HCT116 (cell line): ENCODE measurements at regions not wholly inside any gene's neighbourhood (a gene's known extent, or its start where the extent isn't known, plus 50 kb on each side); places are given as distances from the start of the nearest gene placed in this dataset.

Source experiments
- ATAC-seq: fragments of 200-7000 bp; cut with Tn5 transposase; 2 replicates; pipeline ENCODE4 v1.9.1; 2020; ENCODE audit warnings: mild to moderate bottlenecking, moderate library complexity
- BruUV-seq: library from RNA; stranded (reverse); fragments of 400-500 nt; replicated peaks from 2 replicates; lab custom pipeline; 2021; lab: Mats Ljungman, UMichigan
- CTCF ChIA-PET: fragments of 300-600 bp; sonication (Branson Sonifier 250); formaldehyde crosslinking; loops from one replicate; lab custom pipeline; 2021; ENCODE audit warnings: antibody characterized with exemption; lab: Charles Lee
- POLR2A ChIA-PET: fragments of 300-600, 350-600 bp; sonication (Branson Sonifier 250); formaldehyde crosslinking; loops from one replicate; lab custom pipeline; 2021; ENCODE audit warnings: antibody characterized with exemption; lab: Charles Lee
- RAD21 ChIA-PET, 2 experiments: fragments of 300-600 bp; sonication (Branson Sonifier 250); formaldehyde crosslinking; loops; one replicate each; lab custom pipeline; 2023; ENCODE audit warnings: low total read pairs in 2 of 2; ENCODE audit not compliant: uncharacterized antibody in 2 of 2, unreplicated experiment in 2 of 2, low non-redundant PET in 1 of 2; lab: Charles Lee
- DNase-seq: peaks from one replicate; pipeline ENCODE4 v3.0.0-alpha.2; 2010; ENCODE audit warnings: low read depth, low spot score
- H2AFZ ChIP-seq: fragments of 200-600 bp; shearing (Covaris generic), sonication (generic); 2 replicates; pipeline ENCODE4 v1.6.1; 2017; ENCODE audit warnings: low read depth, mixed run types, mixed read lengths, antibody characterized with exemption, low read length; ENCODE audit not compliant: poor library complexity, severe bottlenecking
- H3K27ac ChIP-seq: 2 replicates; pipeline ENCODE4 v1.5.1; 2012; ENCODE audit warnings: low read depth, low read length
- H3K27me3 ChIP-seq: fragments of 200-600 bp; sonication (generic); 2 replicates; pipeline ENCODE4 v1.6.1; 2016; ENCODE audit warnings: mixed run types, low read length, mixed read lengths; ENCODE audit not compliant: insufficient read depth
- H3K36me3 ChIP-seq, 2 experiments: fragments of 200-500 bp in 1 of 2; fragments of 200-600 bp in 1 of 2; sonication (Bioruptor generic) in 1 of 2; sonication (generic) in 1 of 2; 2 replicates each; pipeline versions ENCODE4 v1.5.1 to v1.6.1; 2014 to 2016; ENCODE audit warnings: low read length in 2 of 2, inconsistent platforms in 1 of 2, mixed read lengths in 1 of 2, mixed run types in 1 of 2; ENCODE audit not compliant: insufficient read depth in 2 of 2, control insufficient read depth in 1 of 2
- H3K4me1 ChIP-seq, 2 experiments: fragments of 200-600 bp in 1 of 2; sonication (generic) in 1 of 2; 2 replicates each; pipeline versions ENCODE4 v1.5.1 to v1.6.1; 2012 to 2017; ENCODE audit warnings: low read length in 2 of 2, inconsistent platforms in 1 of 2, mild to moderate bottlenecking in 1 of 2, mixed read lengths in 1 of 2, mixed run types in 1 of 2, moderate library complexity in 1 of 2; ENCODE audit not compliant: insufficient read depth in 2 of 2, control insufficient read depth in 1 of 2
- H3K4me2 ChIP-seq: fragments of 200-600 bp; sonication (generic); 2 replicates; pipeline ENCODE4 v1.6.1; 2017; ENCODE audit warnings: mixed run types, low read length, mixed read lengths
- H3K4me3 ChIP-seq, 2 experiments: fragments of 200-600 bp in 1 of 2; sonication (generic) in 1 of 2; replicated peaks in 1 of 2; 2 replicates each; pipeline ENCODE4 v1.5.1; 2011 to 2016; ENCODE audit warnings: low read length in 2 of 2, control low read depth in 1 of 2, low read depth in 1 of 2, mild to moderate bottlenecking in 1 of 2, mixed read lengths in 1 of 2, mixed run types in 1 of 2
- H3K79me2 ChIP-seq: fragments of 200-600 bp; sonication (generic); 2 replicates; pipeline ENCODE4 v1.6.1; 2017; ENCODE audit warnings: mild to moderate bottlenecking, mixed run types, low read length, moderate library complexity, mixed read lengths; ENCODE audit not compliant: insufficient read depth
- H3K9ac ChIP-seq: fragments of 200-600 bp; sonication (generic); 2 replicates; pipeline ENCODE4 v1.6.1; 2016; ENCODE audit warnings: low read length, mixed read lengths
- H3K9me2 ChIP-seq: fragments of 200-600 bp; sonication (generic), shearing (Covaris generic); 2 replicates; pipeline ENCODE4 v1.6.1; 2017; ENCODE audit warnings: mixed run types, mild to moderate bottlenecking, moderate library complexity; ENCODE audit not compliant: insufficient read depth
- H3K9me3 ChIP-seq, 2 experiments: fragments of 200-500 bp in 1 of 2; fragments of 200-600 bp in 1 of 2; sonication (Bioruptor generic) in 1 of 2; sonication (generic) in 1 of 2; 2 replicates each; pipeline ENCODE4 v1.6.1; 2014 to 2017; ENCODE audit warnings: low read length in 2 of 2, mixed read lengths in 2 of 2, inconsistent platforms in 1 of 2, low read depth in 1 of 2, mild to moderate bottlenecking in 1 of 2, mixed run types in 1 of 2, moderate library complexity in 1 of 2; ENCODE audit not compliant: control insufficient read depth in 1 of 2, insufficient read depth in 1 of 2
- H4K20me1 ChIP-seq: fragments of 200-600 bp; sonication (generic), shearing (Covaris generic); 2 replicates; pipeline ENCODE4 v1.6.1; 2017; ENCODE audit warnings: mixed run types, mild to moderate bottlenecking, moderate library complexity; ENCODE audit not compliant: insufficient read depth
- CEBPB ChIP-seq: IDR thresholded peaks from 2 replicates; pipeline ENCODE4 v1.6.1; 2012; ENCODE audit warnings: low read depth
- EGR1 ChIP-seq: IDR thresholded peaks from 2 replicates; pipeline ENCODE4 v1.6.1; 2012; ENCODE audit warnings: low read depth
- ELF1 ChIP-seq: IDR thresholded peaks from 2 replicates; pipeline ENCODE4 v1.6.1; 2012; ENCODE audit warnings: low read depth, borderline replicate concordance
- EZH2 ChIP-seq: fragments of 200-600 bp; sonication (generic); IDR thresholded peaks from 2 replicates; pipeline ENCODE4 v1.6.1; 2017; ENCODE audit warnings: antibody characterized with exemption, mixed run types
- EZH2phosphoT487 ChIP-seq: fragments of 200-600 bp; IDR thresholded peaks from 2 replicates; pipeline ENCODE4 v1.6.1; 2018; ENCODE audit warnings: antibody characterized with exemption, borderline replicate concordance
- FOSL1 ChIP-seq: IDR thresholded peaks from 2 replicates; pipeline ENCODE4 v1.6.1; 2012; ENCODE audit warnings: low read depth
- RAD21 ChIP-seq: IDR thresholded peaks from 2 replicates; pipeline ENCODE4 v1.6.1; 2012; ENCODE audit warnings: low read depth, mild to moderate bottlenecking
- SP1 ChIP-seq: IDR thresholded peaks from 2 replicates; pipeline ENCODE4 v1.6.1; 2012; ENCODE audit warnings: low read depth
- YY1 ChIP-seq: IDR thresholded peaks from 2 replicates; pipeline ENCODE4 v1.6.1; 2011; ENCODE audit warnings: low read length, low read depth, moderate library complexity, mild to moderate bottlenecking; ENCODE audit not compliant: insufficient replicate concordance; ENCODE audit errors: extremely low read depth
- intact Hi-C: fragments of 100-400 bp; cut with micrococcal nuclease; formaldehyde crosslinking; loops from 2 replicates; pipeline ENCODE4 v1.10.0; 2022
- TF ChIP-seq, protein P1 (sequence below): IDR thresholded peaks from 2 replicates; pipeline ENCODE4 v1.6.1; 2011; ENCODE audit warnings: mild to moderate bottlenecking, low read length, moderate library complexity; ENCODE audit not compliant: insufficient replicate concordance; ENCODE audit errors: extremely low read depth
- TF ChIP-seq, protein P2 (sequence below): IDR thresholded peaks from 2 replicates; pipeline ENCODE4 v1.6.1; 2012
- TF ChIP-seq, protein P3 (sequence below), 3 experiments: fragments of 200-600 bp in 1 of 3; sonication (generic) in 1 of 3; IDR thresholded peaks in 2 of 3; conservative IDR thresholded peaks in 1 of 3; 2 replicates each; pipeline ENCODE4 v1.5.1; 2012 to 2017; ENCODE audit warnings: low read depth in 2 of 3, low read length in 2 of 3, antibody characterized with exemption in 1 of 3, borderline replicate concordance in 1 of 3, control low read depth in 1 of 3, mild to moderate bottlenecking in 1 of 3, mixed read lengths in 1 of 3, mixed run types in 1 of 3, moderate library complexity in 1 of 3; ENCODE audit not compliant: insufficient read depth in 1 of 3
- TF ChIP-seq, protein P4 (sequence below): IDR thresholded peaks from 2 replicates; pipeline ENCODE4 v1.6.1; 2012; ENCODE audit warnings: low read depth

DNA sequence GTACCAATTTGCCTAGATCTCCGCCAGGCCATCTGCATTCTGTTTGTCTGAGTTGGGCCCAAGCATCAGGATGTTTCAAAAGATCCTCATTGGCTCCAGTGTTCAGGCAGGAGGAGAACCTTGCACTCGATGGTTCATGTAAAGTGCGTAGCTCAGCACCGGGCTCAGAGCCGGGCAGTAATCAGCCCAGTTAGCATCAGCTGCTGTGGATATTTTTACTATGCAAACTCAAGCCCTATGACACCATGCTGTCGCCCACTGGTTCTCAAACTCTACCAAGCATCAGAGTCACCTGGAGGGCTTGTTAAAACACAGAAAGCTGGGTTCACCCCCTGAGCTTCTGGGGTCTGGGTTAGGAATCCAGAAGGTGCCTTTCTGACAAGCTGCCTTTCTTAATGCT is 310.8 kb downstream of the SHQ1 start:
- no peaks in the 10 kb centered on the region for H3K36me3 ChIP-seq
- DNase-seq (no peak), ATAC-seq (no peak)
- no peaks in the 10 kb centered on the region for H3K4me1 ChIP-seq
- no peak overlapping the region for H3K4me3 ChIP-seq
- POLR2A ChIA-PET, result no interaction called here
- no peaks in the 10 kb centered on the region for H3K79me2 ChIP-seq
- no peaks in the 10 kb centered on the region for H3K9me3 ChIP-seq
- H2AFZ ChIP-seq, result no peak overlapping the region
- no peaks in the 10 kb centered on the region for H3K9me2 ChIP-seq
- no peak overlapping the region for H3K27ac ChIP-seq
- no peak overlapping the region for H3K4me2 ChIP-seq
- intact Hi-C loops, result no loop called here
- TF ChIP-seq, protein P1, sequence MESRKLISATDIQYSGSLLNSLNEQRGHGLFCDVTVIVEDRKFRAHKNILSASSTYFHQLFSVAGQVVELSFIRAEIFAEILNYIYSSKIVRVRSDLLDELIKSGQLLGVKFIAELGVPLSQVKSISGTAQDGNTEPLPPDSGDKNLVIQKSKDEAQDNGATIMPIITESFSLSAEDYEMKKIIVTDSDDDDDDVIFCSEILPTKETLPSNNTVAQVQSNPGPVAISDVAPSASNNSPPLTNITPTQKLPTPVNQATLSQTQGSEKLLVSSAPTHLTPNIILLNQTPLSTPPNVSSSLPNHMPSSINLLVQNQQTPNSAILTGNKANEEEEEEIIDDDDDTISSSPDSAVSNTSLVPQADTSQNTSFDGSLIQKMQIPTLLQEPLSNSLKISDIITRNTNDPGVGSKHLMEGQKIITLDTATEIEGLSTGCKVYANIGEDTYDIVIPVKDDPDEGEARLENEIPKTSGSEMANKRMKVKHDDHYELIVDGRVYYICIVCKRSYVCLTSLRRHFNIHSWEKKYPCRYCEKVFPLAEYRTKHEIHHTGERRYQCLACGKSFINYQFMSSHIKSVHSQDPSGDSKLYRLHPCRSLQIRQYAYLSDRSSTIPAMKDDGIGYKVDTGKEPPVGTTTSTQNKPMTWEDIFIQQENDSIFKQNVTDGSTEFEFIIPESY, result no peak
- TF ChIP-seq EGR1 (no peak), SP1 (no peak), FOSL1 (no peak), EZH2phosphoT487 (no peak), RAD21 (no peak), EZH2 (no peak), CEBPB (no peak), YY1 (no peak), ELF1 (no peak)
- TF ChIP-seq, protein P2, sequence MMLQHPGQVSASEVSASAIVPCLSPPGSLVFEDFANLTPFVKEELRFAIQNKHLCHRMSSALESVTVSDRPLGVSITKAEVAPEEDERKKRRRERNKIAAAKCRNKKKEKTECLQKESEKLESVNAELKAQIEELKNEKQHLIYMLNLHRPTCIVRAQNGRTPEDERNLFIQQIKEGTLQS, result no peak
- TF ChIP-seq, protein P3, sequence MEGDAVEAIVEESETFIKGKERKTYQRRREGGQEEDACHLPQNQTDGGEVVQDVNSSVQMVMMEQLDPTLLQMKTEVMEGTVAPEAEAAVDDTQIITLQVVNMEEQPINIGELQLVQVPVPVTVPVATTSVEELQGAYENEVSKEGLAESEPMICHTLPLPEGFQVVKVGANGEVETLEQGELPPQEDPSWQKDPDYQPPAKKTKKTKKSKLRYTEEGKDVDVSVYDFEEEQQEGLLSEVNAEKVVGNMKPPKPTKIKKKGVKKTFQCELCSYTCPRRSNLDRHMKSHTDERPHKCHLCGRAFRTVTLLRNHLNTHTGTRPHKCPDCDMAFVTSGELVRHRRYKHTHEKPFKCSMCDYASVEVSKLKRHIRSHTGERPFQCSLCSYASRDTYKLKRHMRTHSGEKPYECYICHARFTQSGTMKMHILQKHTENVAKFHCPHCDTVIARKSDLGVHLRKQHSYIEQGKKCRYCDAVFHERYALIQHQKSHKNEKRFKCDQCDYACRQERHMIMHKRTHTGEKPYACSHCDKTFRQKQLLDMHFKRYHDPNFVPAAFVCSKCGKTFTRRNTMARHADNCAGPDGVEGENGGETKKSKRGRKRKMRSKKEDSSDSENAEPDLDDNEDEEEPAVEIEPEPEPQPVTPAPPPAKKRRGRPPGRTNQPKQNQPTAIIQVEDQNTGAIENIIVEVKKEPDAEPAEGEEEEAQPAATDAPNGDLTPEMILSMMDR (IDR thresholded peaks at IDR 0.05 in 2 of 3, conservative IDR thresholded peaks at IDR 0.05 in 1 of 3; ENCODE audit: borderline replicate concordance in 1 of 3, insufficient read depth in 1 of 3, low read depth in 2 of 3, low read length in 2 of 3), result no peak
- TF ChIP-seq, protein P4, sequence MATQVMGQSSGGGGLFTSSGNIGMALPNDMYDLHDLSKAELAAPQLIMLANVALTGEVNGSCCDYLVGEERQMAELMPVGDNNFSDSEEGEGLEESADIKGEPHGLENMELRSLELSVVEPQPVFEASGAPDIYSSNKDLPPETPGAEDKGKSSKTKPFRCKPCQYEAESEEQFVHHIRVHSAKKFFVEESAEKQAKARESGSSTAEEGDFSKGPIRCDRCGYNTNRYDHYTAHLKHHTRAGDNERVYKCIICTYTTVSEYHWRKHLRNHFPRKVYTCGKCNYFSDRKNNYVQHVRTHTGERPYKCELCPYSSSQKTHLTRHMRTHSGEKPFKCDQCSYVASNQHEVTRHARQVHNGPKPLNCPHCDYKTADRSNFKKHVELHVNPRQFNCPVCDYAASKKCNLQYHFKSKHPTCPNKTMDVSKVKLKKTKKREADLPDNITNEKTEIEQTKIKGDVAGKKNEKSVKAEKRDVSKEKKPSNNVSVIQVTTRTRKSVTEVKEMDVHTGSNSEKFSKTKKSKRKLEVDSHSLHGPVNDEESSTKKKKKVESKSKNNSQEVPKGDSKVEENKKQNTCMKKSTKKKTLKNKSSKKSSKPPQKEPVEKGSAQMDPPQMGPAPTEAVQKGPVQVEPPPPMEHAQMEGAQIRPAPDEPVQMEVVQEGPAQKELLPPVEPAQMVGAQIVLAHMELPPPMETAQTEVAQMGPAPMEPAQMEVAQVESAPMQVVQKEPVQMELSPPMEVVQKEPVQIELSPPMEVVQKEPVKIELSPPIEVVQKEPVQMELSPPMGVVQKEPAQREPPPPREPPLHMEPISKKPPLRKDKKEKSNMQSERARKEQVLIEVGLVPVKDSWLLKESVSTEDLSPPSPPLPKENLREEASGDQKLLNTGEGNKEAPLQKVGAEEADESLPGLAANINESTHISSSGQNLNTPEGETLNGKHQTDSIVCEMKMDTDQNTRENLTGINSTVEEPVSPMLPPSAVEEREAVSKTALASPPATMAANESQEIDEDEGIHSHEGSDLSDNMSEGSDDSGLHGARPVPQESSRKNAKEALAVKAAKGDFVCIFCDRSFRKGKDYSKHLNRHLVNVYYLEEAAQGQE, result no peak
- no peaks in the 10 kb centered on the region for H3K27me3 ChIP-seq
- no peak overlapping the region for H3K9ac ChIP-seq
- CTCF ChIA-PET, result no interaction called here
- no TSS peak for BruUV-seq
- no peaks in the 10 kb centered on the region for H4K20me1 ChIP-seq
- RAD21 ChIA-PET, result no interaction called here
